Amniotic stem cell (primary cell): ENCODE measurements at regions not wholly inside any gene's neighbourhood (a gene's known extent, or its start where the extent isn't known, plus 50 kb on each side); places are given as distances from the start of the nearest gene placed in this dataset.

ENCODE experiments used
- DNase-seq: peaks from one replicate; lab custom pipeline; 2025; lab: John Stamatoyannopoulos, UW

- no peak for DNase-seq
Observed at GRCh38 chr11:128085276-128085675, 502.1 kb downstream of the ETS1 start.

GRCh38 chr11:128082574-128082973 lies 504.8 kb downstream of the ETS1 start:
- no peak for DNase-seq

GRCh38 chr11:128069665-128070064 lies 517.7 kb downstream of the ETS1 start:
- no peak for DNase-seq

GRCh38 chr11:128067780-128068179 lies 519.6 kb downstream of the ETS1 start:
- DNase-seq, result no peak

- DNase-seq, result no peak
Observed at GRCh38 chr11:128066399-128066798, 521.0 kb downstream of the ETS1 start.

- no peak for DNase-seq
Observed at GRCh38 chr11:128061281-128061871, 526.0 kb downstream of the ETS1 start.

- DNase-seq, result no peak
Observed at GRCh38 chr11:128058580-128059208, 528.7 kb downstream of the ETS1 start.

- DNase-seq, result no peak
Observed at GRCh38 chr11:128057786-128058395, 529.5 kb downstream of the ETS1 start.

GRCh38 chr11:128055576-128056217 lies 531.7 kb downstream of the ETS1 start:
- DNase-seq, result no peak

- DNase-seq, result no peak
Observed at GRCh38 chr11:128053981-128054931, 533.1 kb downstream of the ETS1 start.

- DNase-seq, result peak; percentile 19
Observed at GRCh38 chr11:128052912-128053641, 534.3 kb downstream of the ETS1 start.

GRCh38 chr11:128048121-128048520 lies 539.2 kb downstream of the ETS1 start:
- no peak for DNase-seq

- DNase-seq, result no peak
Observed at GRCh38 chr11:128047026-128047425, 540.3 kb downstream of the ETS1 start.

GRCh38 chr11:128046213-128046612 lies 541.1 kb downstream of the ETS1 start:
- DNase-seq, result no peak

- DNase-seq, result no peak
Observed at GRCh38 chr11:128045094-128045725, 542.1 kb downstream of the ETS1 start.

- DNase-seq, result no peak
Observed at GRCh38 chr11:128042290-128042751, 545.0 kb downstream of the ETS1 start.

- no peak for DNase-seq
Observed at GRCh38 chr11:128040603-128041002, 546.8 kb downstream of the ETS1 start.

- peak; percentile 47 for DNase-seq
Observed at GRCh38 chr11:128039140-128040021, 548.0 kb downstream of the ETS1 start.

GRCh38 chr11:128036556-128037093 lies 550.7 kb downstream of the ETS1 start:
- no peak for DNase-seq
